Cardiac muscle cell (in vitro differentiated cells and primary cell): ENCODE measurements at regions not wholly inside any gene's neighbourhood (a gene's known extent, or its start where the extent isn't known, plus 50 kb on each side); places are given as distances from the start of the nearest gene placed in this dataset.
A peak's percentile ranks its signal among the peaks of the same experiment; 100 is the strongest.

ENCODE experiments used
- DNase-seq, 2 donors: peaks; one replicate each; pipeline versions ENCODE4 v3.0.0 to v3.0.0-alpha.2; 2010 to 2017; ENCODE audit warnings: low read depth in 1 of 2, low spot score in 1 of 2
- H3K27ac ChIP-seq: fragments of 200-600 bp; sonication (generic); 2 replicates; pipeline ENCODE4 v1.5.1; 2016
- H3K27me3 ChIP-seq: fragments of 200-600 bp; sonication (generic); 2 replicates; pipeline ENCODE4 v1.6.0; 2016; ENCODE audit warnings: control low read depth
- H3K36me3 ChIP-seq: fragments of 200-600 bp; sonication (generic); 2 replicates; pipeline ENCODE4 v1.5.1; 2016; ENCODE audit warnings: control low read depth
- H3K4me1 ChIP-seq: fragments of 200-600 bp; sonication (generic); 2 replicates; pipeline ENCODE4 v1.8.1; 2017; ENCODE audit warnings: low read depth, mild to moderate bottlenecking, mixed run types
- H3K4me3 ChIP-seq: fragments of 200-600 bp; sonication (generic); 2 replicates; pipeline ENCODE4 v1.5.1; 2016; ENCODE audit warnings: mild to moderate bottlenecking
- H3K9me3 ChIP-seq: fragments of 200-600 bp; sonication (generic); 2 replicates; pipeline ENCODE4 v1.5.1; 2017; ENCODE audit warnings: low read depth, mild to moderate bottlenecking, control low read depth
- CTCF ChIP-seq: IDR thresholded peaks from 2 replicates; pipeline ENCODE4 v1.5.1; 2012; ENCODE audit warnings: low read depth, mild to moderate bottlenecking, low read length

DNA sequence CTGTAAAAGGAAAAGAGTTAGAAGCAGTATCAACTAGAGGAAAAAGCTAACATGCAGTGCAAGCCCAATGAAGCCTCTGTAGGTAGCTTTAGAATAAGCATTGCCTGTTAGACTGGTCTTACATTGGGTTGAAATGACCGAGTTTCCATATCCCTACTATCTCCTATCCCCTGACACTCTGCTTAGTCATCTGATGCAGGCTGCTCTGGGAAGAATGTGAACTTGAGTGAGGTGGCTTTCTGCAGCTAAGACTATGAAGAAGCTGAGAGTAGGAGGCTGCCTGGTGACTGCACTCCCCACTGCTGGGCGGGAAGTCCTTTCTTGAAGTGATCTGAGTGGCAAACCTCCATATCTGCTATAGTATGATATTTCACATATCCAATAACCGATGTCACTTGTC lies 64.7 kb downstream of the OXSM start:
- Histone ChIP-seq H3K4me1 (no peaks in the 10 kb centered on the region), H3K9me3 (no peaks in the 10 kb centered on the region), H3K36me3 (no peaks in the 10 kb centered on the region), H3K27ac (no peak overlapping the region), H3K27me3 (no peaks in the 10 kb centered on the region), H3K4me3 (no peak overlapping the region)
- TF ChIP-seq CTCF: no peak
- DNase-seq: peak in 1 of 2 donors; percentile 56

- DNase-seq: peak in 1 of 2 donors; percentile 23
- Histone ChIP-seq H3K9me3 (no peaks in the 10 kb centered on the region), H3K36me3 (no peaks in the 10 kb centered on the region), H3K27me3 (no peaks in the 10 kb centered on the region), H3K4me3 (no peak overlapping the region), H3K4me1 (no peaks in the 10 kb centered on the region), H3K27ac (no peak overlapping the region)
- TF ChIP-seq CTCF: no peak
Measured at GRCh38 chr3:25855266-25855784, 65.4 kb downstream of the OXSM start.

- peak; percentile 92 for TF ChIP-seq CTCF
- H3K27ac ChIP-seq: no peak overlapping the region
- no peaks in the 10 kb centered on the region for H3K9me3 ChIP-seq
- no peaks in the 10 kb centered on the region for H3K36me3 ChIP-seq
- peak; percentile 52 to 72 for DNase-seq
- no peaks in the 10 kb centered on the region for H3K27me3 ChIP-seq
- no peaks in the 10 kb centered on the region for H3K4me1 ChIP-seq
- no peak overlapping the region for H3K4me3 ChIP-seq
Measured at GRCh38 chr3:25856902-25857518, 67.1 kb downstream of the OXSM start.

DNA sequence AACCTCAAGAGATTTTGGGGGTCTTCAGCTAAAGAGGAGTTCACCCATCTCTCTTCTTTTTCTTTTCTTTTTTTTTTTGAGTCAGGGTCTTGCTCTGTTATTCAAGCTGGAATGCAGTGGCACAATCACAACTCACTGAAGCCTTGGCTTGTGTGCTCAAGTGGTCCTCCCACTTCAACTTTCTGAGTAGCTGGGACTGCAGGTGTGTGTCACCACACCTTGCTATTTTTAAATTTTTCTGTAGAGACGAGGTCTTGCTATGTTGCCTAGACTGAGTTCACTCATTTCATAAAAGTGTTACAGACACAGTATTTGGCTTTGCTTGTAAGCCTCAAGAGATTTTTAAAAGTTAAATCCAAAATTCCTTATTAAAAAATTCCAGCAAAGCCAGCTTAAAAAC lies 71.7 kb downstream of the OXSM start:
- Histone ChIP-seq H3K4me3 (no peak overlapping the region), H3K27me3 (no peaks in the 10 kb centered on the region), H3K9me3 (no peaks in the 10 kb centered on the region), H3K4me1 (no peaks in the 10 kb centered on the region), H3K27ac (no peak overlapping the region), H3K36me3 (no peaks in the 10 kb centered on the region)
- no peak for DNase-seq
- TF ChIP-seq CTCF: no peak

DNA sequence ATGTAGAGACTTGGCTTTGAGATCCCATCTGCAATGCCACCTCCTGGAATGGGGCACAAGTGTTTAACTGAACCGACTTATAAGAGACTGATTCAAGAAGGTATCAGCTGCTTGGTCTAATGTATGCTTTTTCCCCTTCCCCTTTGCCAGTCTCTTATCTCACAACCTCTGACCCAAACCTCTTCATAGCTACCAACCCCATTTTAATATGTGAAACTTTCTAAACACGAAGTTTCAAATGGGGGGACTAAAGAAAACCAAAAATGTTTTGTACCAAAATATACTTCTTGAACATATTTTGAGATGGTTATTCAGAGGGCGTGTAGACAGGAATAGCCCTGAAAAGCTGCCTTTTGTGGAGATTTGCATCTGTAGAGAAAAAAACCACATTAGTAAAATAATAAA lies 73.1 kb downstream of the OXSM start:
- H3K27me3 ChIP-seq: no peaks in the 10 kb centered on the region
- DNase-seq: no peak
- H3K9me3 ChIP-seq: no peaks in the 10 kb centered on the region
- no peaks in the 10 kb centered on the region for H3K4me1 ChIP-seq
- no peak overlapping the region for H3K27ac ChIP-seq
- no peak overlapping the region for H3K4me3 ChIP-seq
- TF ChIP-seq CTCF: no peak
- H3K36me3 ChIP-seq: no peaks in the 10 kb centered on the region
